CD4-positive, alpha-beta T cell treated with Interleukin-10 for 1 hour (primary cell): ENCODE measurements at regions not wholly inside any gene's neighbourhood (a gene's known extent, or its start where the extent isn't known, plus 50 kb on each side); places are given as distances from the start of the nearest gene placed in this dataset.
A peak's percentile ranks its signal among the peaks of the same experiment; 100 is the strongest.
"Not testable (repeated sequence)": the region's sequence is repeated elsewhere in the genome, so short reads cannot be mapped to it uniquely, and the experiment has no call there.

ENCODE experiments used
- DNase-seq: peaks from one replicate; pipeline ENCODE4 v3.0.0-alpha.2; 2020

DNA sequence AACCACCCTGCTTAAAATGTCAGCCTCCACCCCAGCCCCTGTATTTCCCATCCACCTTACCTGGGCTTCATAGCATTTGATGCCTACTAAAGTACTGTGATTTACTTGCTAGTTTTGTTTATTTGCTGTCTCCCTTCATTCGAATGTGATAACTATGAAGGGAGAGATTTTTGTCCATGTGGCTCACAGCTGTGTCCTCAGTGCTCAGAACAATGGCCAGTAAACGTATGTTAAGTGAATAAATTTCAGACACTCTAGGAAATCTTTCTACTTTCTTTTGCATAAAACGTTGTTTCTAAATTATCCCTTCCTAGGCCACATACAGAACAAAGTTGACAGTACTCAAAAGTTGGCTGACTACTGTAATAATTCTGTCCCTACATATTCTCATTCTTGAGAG, 114.7 kb upstream of the OTUD4 start:
- no peak for DNase-seq

DNA sequence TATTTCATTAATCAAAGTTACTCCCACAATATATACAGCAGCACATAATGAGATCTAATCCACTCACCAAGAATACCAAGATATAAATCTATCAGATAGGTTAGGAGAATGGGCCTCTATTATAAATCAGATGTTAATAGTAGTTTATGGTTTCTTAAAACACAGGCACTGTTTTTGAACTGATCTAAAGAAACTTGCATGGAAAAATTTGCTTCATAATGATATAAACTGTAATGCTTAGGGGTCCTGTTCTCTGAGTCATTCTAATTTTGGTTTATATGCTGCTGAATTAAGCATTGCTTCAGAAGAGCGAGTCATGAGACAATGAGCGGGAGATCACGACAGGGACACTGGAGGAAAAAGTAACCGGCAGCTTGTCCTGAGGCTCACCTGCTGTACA, 113.3 kb upstream of the OTUD4 start:
- DNase-seq, result no peak

- no peak for DNase-seq
Measured at GRCh38 chr4:145290955-145291354, 110.6 kb upstream of the OTUD4 start.

DNA sequence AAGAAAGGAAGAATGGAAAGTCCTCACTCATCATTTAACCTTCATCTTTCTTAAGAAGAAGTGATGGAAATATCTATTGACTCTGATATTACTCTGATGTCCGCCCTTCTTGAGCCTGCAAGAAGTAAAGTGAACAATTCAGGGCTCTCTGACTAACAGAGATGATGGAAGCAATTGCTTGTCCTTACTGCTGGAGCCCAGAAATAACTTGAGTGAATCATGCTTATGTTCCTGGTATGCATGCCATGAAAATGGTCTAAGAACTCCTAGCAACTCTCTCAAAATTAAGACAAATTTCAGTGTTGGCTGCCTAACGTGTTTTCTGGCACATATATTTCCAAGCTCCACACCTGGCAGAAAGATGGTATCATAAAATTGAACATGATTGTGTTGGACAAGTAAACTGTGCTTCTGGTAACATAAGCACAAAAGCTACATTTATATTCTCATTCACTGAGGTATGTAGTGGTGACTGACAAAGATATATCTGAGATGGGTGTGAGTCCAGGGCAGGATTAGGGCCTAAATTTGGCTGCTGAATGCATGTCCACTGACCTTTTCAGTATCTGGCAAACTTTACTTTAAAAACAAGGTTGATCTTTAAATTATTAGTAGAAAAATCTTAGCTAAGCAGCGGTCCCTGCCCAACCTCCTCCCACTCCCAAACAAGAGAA, 109.2 kb upstream of the OTUD4 start:
- no peak for DNase-seq

- no peak for DNase-seq
Measured at GRCh38 chr4:145287351-145287750, 107.0 kb upstream of the OTUD4 start.

- DNase-seq, result no peak
Measured at GRCh38 chr4:145285928-145286327, 105.5 kb upstream of the OTUD4 start.

DNA sequence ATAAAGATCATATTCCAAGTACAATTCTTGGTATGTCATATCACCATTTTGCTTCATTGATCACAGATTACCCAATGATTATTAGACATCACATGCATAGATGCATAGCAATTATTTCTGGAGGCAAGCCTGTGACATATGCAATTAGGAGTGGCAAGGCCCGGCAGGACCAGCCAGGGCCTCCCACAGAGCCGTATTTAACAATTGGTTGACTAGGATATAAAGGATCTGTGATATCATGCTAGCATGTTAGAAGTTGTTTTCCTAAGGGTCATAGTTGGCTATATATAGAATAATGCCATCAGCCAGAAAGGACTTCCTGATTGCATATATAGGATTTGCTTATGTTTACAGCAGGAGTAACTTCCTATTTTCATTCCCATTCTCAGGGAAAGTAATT, 103.5 kb upstream of the OTUD4 start:
- DNase-seq, result no peak

GRCh38 chr4:145281951-145282350, 101.6 kb upstream of the OTUD4 start:
- DNase-seq, result no peak

GRCh38 chr4:145281224-145281623, 100.8 kb upstream of the OTUD4 start:
- no peak for DNase-seq

DNA sequence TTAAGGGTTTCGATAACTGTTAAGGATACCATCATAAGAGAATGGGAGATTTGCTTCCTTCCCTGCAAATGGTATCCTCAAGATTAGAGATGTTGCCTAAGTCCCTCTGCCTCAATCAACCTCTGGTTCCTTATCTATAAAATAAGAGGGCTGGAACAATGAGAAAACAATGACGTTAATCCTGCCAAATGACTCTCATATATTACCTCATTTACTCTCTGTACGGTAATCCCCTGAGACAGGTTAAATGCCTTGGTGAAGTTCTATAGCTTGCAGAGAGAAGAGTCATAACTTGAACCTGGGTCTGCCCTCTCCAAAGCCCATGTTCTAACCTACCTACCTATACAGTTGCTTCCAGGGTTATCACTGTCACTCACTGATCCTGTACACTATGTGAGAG, 100.2 kb upstream of the OTUD4 start:
- no peak for DNase-seq

GRCh38 chr4:145279122-145279960, 99.0 kb upstream of the OTUD4 start:
- no peak for DNase-seq

- DNase-seq, result no peak
Measured at GRCh38 chr4:145278341-145279121, 98.1 kb upstream of the OTUD4 start.

- no peak for DNase-seq
Measured at GRCh38 chr4:145277011-145277410, 96.6 kb upstream of the OTUD4 start.

- no peak for DNase-seq
Measured at GRCh38 chr4:145276050-145276449, 95.7 kb upstream of the OTUD4 start.

GRCh38 chr4:145271194-145271593, 90.8 kb upstream of the OTUD4 start:
- no peak for DNase-seq

DNA sequence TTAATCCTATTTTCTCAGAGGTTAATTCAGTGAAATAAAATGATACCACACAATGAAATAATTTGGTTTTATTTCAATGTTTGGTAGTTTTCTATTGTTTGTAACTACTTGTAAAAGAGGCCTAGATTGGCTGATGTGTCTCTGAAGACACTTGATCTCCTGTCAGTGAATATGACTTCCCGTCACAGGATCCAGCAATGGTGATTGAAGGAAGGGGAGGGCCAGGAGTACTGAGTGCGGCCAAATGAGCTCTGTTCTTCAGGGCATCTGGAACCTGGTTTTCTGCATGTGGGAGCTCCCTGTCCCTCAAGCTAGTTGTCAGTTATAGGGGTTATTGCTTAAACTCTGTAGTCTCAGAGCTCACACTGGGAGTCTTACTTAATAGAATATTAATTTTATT, 86.5 kb upstream of the OTUD4 start:
- DNase-seq, result no peak

GRCh38 chr4:145260091-145260490, 79.7 kb upstream of the OTUD4 start:
- DNase-seq, result no peak

DNA sequence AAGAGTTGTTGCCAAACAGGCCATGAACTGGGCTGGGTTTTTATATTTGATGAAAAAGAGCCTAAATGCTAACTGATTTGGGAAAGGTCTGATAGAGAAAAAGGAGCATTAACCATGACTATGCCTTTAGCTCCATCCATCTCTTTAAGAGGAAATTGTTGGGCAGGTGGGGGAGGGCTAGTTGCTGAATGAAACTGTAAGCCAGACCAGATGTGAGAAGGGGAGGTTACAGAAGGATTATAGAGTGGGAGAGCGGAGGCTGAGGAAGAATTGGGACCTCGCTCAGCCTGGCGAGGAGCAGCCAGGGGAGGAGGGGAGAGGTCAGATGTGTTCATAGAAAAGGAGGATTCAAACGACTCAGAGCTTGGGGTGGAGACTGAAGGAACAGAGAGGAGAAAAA, 74.9 kb upstream of the OTUD4 start:
- DNase-seq, result not testable (repeated sequence)

- DNase-seq, result no peak
Measured at GRCh38 chr4:145252190-145252589, 71.8 kb upstream of the OTUD4 start.

- DNase-seq, result no peak
Measured at GRCh38 chr4:145251391-145251790, 71.0 kb upstream of the OTUD4 start.

DNA sequence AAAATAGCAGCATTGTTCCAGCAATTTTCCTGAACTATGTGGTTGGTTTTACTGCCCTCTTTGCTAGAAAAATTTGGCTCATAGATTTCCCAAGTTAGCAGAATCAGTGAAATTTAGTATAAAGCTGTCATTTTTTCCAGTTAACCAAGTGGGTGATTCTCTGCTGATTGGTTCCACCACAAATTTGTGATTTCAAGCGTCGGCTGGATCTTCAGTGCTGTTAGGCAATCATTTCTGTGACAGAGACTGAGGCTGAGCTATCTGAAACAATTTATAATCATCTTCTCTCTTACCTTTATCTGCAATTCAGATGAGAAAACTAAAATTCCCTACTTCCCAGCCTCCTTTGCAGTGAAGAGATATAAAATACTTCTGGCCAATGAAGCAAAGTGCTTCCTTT, 68.6 kb upstream of the OTUD4 start:
- DNase-seq, result no peak

- no peak for DNase-seq
Measured at GRCh38 chr4:145248502-145248901, 68.1 kb upstream of the OTUD4 start.

DNA sequence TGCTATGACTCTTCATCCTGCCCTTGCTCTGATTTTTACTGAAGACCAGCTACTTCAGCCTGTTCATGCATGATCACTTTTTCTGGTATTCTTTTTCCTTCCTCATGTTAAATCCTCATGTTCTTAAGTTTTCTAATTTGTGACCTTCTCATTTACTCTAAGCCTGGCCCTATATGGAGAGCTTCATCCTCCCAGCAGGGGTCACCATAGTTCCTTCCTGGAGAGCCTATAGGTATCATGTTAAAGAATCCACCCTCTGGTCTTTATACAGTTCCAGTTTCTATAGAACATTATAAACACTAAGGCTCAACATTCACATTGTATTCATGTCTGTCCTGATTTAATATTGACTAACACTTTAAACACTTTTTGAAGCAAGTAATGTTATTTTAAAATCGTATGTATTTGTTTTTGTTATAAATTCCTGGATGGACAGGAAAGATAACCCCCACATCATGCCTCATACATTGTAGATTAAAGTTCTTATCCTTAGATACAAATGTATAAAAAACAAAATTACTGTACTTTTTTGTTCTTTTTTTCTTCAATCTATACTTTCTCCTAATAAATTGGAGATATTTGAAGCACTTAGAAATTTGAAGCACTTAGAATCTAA, 53.8 kb upstream of the OTUD4 start:
- peak; percentile 61 for DNase-seq
